Fibroblast of pulmonary artery (primary cell): ENCODE measurements at regions not wholly inside any gene's neighbourhood (a gene's known extent, or its start where the extent isn't known, plus 50 kb on each side); places are given as distances from the start of the nearest gene placed in this dataset.

ENCODE experiments used
- DNase-seq: peaks from one replicate; pipeline ENCODE4 v3.0.0-alpha.2; 2010; ENCODE audit warnings: low read depth
- H3K4me3 ChIP-seq: replicated peaks from 2 replicates; pipeline ENCODE4 v1.5.1; 2011; ENCODE audit warnings: low read depth, mild to moderate bottlenecking, control low read depth, low read length, moderate library complexity
- TF ChIP-seq, protein P1 (sequence below): IDR thresholded peaks from 2 replicates; pipeline ENCODE4 v1.5.1; 2011; ENCODE audit warnings: mild to moderate bottlenecking, control low read depth, low read length, inconsistent platforms; ENCODE audit errors: missing control alignments

- TF ChIP-seq, protein P1, sequence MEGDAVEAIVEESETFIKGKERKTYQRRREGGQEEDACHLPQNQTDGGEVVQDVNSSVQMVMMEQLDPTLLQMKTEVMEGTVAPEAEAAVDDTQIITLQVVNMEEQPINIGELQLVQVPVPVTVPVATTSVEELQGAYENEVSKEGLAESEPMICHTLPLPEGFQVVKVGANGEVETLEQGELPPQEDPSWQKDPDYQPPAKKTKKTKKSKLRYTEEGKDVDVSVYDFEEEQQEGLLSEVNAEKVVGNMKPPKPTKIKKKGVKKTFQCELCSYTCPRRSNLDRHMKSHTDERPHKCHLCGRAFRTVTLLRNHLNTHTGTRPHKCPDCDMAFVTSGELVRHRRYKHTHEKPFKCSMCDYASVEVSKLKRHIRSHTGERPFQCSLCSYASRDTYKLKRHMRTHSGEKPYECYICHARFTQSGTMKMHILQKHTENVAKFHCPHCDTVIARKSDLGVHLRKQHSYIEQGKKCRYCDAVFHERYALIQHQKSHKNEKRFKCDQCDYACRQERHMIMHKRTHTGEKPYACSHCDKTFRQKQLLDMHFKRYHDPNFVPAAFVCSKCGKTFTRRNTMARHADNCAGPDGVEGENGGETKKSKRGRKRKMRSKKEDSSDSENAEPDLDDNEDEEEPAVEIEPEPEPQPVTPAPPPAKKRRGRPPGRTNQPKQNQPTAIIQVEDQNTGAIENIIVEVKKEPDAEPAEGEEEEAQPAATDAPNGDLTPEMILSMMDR: no peak
- DNase-seq: no peak
- H3K4me3 ChIP-seq: no peak overlapping the region
These were observed 340.0 kb upstream of the ETAA1 start for GRCh38 chr2:67057123-67057522.

DNA sequence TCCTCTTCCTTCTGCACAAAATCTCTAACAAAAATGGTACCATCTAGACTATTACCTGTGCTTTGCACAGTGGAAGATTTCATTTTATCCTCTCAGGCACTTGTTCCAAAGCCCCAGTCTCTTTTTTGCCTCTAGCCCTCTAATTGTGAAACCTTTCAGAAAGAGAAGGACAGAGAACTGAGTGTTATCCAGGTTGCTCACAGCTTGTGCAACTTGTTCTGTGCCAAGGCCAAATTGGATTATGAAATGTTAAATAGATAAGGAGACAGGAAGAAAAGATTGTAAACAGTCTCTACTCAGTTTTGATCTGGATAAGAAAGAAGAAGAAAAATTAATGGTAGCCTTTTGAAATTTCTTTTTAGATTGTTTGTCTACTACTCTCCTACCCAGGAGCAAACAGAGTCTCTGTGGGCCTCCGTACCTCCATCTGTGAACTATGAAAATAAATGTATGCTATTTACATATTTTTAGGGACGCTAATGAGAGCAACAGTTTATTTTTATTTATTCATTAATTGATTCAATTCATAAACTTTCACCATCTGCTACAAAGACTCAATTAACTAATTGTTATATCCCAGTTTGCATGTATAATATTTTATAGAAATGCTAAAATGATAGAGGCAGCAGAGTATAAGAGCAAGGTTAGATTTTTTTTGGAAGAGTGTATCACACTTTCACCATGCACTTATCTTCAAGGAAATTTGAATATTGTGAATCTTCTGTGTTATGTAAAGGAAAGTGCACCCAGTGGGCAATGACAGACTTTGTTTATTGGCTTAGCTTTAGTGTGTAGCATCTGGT is 339.0 kb upstream of the ETAA1 start:
- no peak overlapping the region for H3K4me3 ChIP-seq
- DNase-seq: peak; percentile 55
- TF ChIP-seq, protein P1: no peak

GRCh38 chr2:67065046-67065445 is 332.1 kb upstream of the ETAA1 start:
- TF ChIP-seq, protein P1: no peak
- no peak overlapping the region for H3K4me3 ChIP-seq
- peak; percentile 14 for DNase-seq

DNA sequence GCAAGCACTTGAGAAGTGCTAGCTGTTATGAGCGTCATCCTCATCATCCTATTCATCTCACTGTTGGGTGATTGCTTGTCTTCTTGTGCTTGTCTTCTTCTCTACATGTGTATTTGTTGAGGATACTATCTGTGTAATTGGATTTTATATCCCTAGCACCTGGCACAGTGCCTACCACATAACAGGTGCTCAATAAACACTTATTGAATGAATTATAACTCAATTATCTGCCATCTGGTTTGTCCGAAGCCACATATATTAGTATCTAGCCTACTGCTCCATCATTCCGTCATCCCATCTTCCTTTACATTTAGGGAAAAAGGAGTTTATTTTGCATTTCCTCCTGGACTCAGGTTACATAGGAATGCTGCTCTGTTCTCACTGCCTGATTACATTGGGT is 330.4 kb upstream of the ETAA1 start:
- TF ChIP-seq, protein P1: no peak
- DNase-seq: no peak
- H3K4me3 ChIP-seq: no peak overlapping the region

DNA sequence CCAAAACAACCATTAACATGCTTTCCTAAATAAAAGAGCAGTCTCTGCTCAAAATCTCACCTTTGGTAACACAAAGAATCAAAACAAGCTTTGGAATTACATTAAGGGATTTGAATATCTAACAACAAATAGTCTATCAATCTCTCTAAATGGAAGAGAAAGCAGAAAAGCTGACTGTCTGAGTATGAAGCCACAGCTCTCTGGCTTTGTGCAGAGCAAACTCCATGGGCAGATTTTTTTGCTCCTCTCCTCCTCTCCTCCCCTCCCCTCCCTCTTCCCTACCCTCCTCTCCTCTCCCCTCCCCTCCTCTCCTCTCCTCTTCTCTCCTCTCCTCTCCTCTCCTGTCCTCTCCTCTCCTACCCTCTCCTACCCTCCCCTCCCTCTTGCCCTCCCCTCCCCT is 329.5 kb upstream of the ETAA1 start:
- DNase-seq: no peak
- no peak overlapping the region for H3K4me3 ChIP-seq
- TF ChIP-seq, protein P1: no peak

DNA sequence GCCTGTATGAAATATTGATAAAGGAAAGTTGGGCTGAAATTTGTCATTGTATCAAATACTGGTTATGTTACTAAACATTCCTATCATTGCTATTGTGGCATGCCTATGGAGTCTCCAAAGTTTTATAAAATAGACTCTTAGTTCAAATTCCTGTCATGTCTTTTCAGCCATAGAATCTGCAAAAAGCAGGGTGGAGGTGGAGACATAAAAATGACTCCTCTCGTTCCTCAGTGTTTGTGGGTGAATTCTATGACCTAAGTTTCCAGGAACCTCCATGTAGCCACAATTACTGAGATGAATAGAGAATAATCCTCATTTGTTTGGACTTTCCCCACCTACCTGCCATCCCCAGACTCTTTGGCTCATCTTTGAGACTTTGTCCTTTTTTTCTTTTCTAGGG is 326.3 kb upstream of the ETAA1 start:
- TF ChIP-seq, protein P1: no peak
- no peak for DNase-seq
- no peak overlapping the region for H3K4me3 ChIP-seq

DNA sequence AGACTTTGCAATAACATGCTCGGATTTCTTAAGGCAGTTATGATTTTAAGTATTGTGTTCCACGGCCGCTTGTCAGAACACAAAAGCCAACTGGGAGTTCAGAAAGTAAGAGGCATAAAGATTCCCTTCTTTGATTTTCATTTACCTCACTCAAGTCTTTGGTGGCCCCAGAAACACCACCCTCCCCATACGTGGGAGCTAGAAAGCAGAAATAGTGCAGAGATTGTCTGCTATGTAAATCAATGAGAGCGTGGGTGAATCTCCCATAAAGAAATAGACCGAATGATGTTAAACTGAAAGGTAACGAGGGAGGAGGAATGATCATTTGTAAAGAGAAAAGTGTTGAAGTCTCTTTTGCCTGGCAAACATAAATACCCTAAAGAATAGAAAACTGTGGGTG is 322.1 kb upstream of the ETAA1 start:
- TF ChIP-seq, protein P1: no peak
- DNase-seq: no peak
- no peak overlapping the region for H3K4me3 ChIP-seq
